Lung (tissue), 11 donors: ENCODE measurements at regions not wholly inside any gene's neighbourhood (a gene's known extent, or its start where the extent isn't known, plus 50 kb on each side); places are given as distances from the start of the nearest gene placed in this dataset.
A peak's percentile ranks its signal among the peaks of the same experiment; 100 is the strongest.

Experiments used
- ATAC-seq: fragments of 200-7000 bp; cut with Tn5 transposase; one replicate; pipeline ENCODE4 v1.9.1; 2020; ENCODE audit warnings: moderate number of reproducible peaks; ENCODE audit not compliant: insufficient read depth, low FRiP score
- DNase-seq, 3 donors: peaks; one replicate each; pipeline ENCODE4 v3.0.0-alpha.2; 2013 to 2017
- H3K27ac ChIP-seq, 2 donors: one replicate each; pipeline ENCODE4 v1.5.1; 2013; ENCODE audit warnings: mild to moderate bottlenecking in 2 of 2, moderate library complexity in 2 of 2, control low read depth in 1 of 2, inconsistent platforms in 1 of 2, low read depth in 1 of 2, low read length in 1 of 2
- H3K27me3 ChIP-seq, 3 donors: one replicate each; pipeline ENCODE4 v1.5.1; 2013; ENCODE audit warnings: low read length in 2 of 3; ENCODE audit not compliant: control insufficient read depth in 3 of 3, insufficient read depth in 3 of 3
- H3K36me3 ChIP-seq, 4 donors: one replicate each; pipeline ENCODE4 v1.5.1; 2013; ENCODE audit warnings: low read length in 4 of 4, mild to moderate bottlenecking in 1 of 4, moderate library complexity in 1 of 4; ENCODE audit not compliant: control insufficient read depth in 4 of 4, insufficient read depth in 4 of 4
- H3K4me1 ChIP-seq, 5 donors: one replicate each; pipeline ENCODE4 v1.5.1; 2013; ENCODE audit warnings: low read length in 5 of 5, mild to moderate bottlenecking in 2 of 5, moderate library complexity in 1 of 5; ENCODE audit not compliant: control insufficient read depth in 5 of 5, insufficient read depth in 5 of 5
- H3K4me3 ChIP-seq: one replicate; pipeline ENCODE4 v1.5.1; 2013; ENCODE audit warnings: mild to moderate bottlenecking, control low read depth, moderate library complexity
- H3K9ac ChIP-seq, 2 donors: one replicate each; pipeline ENCODE4 v1.5.1; 2013; ENCODE audit warnings: low read length in 2 of 2, control low read depth in 1 of 2; ENCODE audit not compliant: insufficient read depth in 1 of 2
- H3K9me3 ChIP-seq, 4 donors: one replicate each; pipeline ENCODE4 v1.5.1; 2013; ENCODE audit warnings: low read length in 3 of 4, mild to moderate bottlenecking in 1 of 4, moderate library complexity in 1 of 4; ENCODE audit not compliant: control insufficient read depth in 4 of 4, insufficient read depth in 3 of 4
- WGBS, 2 donors: extraction: QIAGEN DNeasy Blood & Tissue Kit; methylation state at CpG; one replicate each; pipeline ENCODE4 v1.1.7; 2013; 5-methylcytosine and 5-hydroxymethylcytosine counted together
- TF ChIP-seq, protein P1 (sequence below): IDR thresholded peaks from 2 replicates; pipeline ENCODE4 v1.5.1; 2012; ENCODE audit warnings: mild to moderate bottlenecking; ENCODE audit errors: control extremely low read depth, extremely low read depth
- donor health status: control.
- donor health status: control.
- donor health status: Bipolar disorder and iron deficiency.
- donor health status: healthy.
- donor health status: DM: yes; HTN: yes; CAD: no.

GRCh38 chr10:59513558-59513957 is 151.2 kb upstream of the FAM13C start:
- Histone ChIP-seq H3K27me3 (no peaks in the 10 kb centered on the region), H3K9me3 (no peaks in the 10 kb centered on the region), H3K4me1 (peaks cover 0 to 6% (median 0%) of the 10 kb centered on the region in 5 donors), H3K9ac (no peak overlapping the region), H3K27ac (no peak overlapping the region), H3K36me3 (no peaks in the 10 kb centered on the region), H3K4me3 (no peak overlapping the region)
- ATAC-seq (no peak), DNase-seq (peak in 1 of 3 donors; percentile 17)
- TF ChIP-seq, protein P1, sequence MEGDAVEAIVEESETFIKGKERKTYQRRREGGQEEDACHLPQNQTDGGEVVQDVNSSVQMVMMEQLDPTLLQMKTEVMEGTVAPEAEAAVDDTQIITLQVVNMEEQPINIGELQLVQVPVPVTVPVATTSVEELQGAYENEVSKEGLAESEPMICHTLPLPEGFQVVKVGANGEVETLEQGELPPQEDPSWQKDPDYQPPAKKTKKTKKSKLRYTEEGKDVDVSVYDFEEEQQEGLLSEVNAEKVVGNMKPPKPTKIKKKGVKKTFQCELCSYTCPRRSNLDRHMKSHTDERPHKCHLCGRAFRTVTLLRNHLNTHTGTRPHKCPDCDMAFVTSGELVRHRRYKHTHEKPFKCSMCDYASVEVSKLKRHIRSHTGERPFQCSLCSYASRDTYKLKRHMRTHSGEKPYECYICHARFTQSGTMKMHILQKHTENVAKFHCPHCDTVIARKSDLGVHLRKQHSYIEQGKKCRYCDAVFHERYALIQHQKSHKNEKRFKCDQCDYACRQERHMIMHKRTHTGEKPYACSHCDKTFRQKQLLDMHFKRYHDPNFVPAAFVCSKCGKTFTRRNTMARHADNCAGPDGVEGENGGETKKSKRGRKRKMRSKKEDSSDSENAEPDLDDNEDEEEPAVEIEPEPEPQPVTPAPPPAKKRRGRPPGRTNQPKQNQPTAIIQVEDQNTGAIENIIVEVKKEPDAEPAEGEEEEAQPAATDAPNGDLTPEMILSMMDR: no peak
- WGBS, 2 donors: 68 to 79% methylated on average over 3 of the region's 3 CpGs

GRCh38 chr10:59512951-59513350 is 150.6 kb upstream of the FAM13C start:
- Histone ChIP-seq H3K27ac (no peak overlapping the region), H3K27me3 (no peaks in the 10 kb centered on the region), H3K9ac (no peak overlapping the region), H3K9me3 (no peaks in the 10 kb centered on the region), H3K4me1 (peaks cover 0 to 2% (median 0%) of the 10 kb centered on the region in 5 donors), H3K4me3 (no peak overlapping the region), H3K36me3 (no peaks in the 10 kb centered on the region)
- DNase-seq (no peak), ATAC-seq (no peak)
- TF ChIP-seq, protein P1: no peak
- 89 to 95% methylated on average over 3 of the region's 3 CpGs for WGBS, 2 donors

- WGBS, 2 donors: 59 to 69% methylated on average over 1 of the region's 1 CpG
- ATAC-seq: no peak
- no peaks in the 10 kb centered on the region for H3K27me3 ChIP-seq
- no peaks in the 10 kb centered on the region for H3K4me1 ChIP-seq
- H3K4me3 ChIP-seq: no peak overlapping the region
- DNase-seq: no peak
- H3K9me3 ChIP-seq: no peaks in the 10 kb centered on the region
- no peak overlapping the region for H3K27ac ChIP-seq
- TF ChIP-seq, protein P1: no peak
- H3K36me3 ChIP-seq: no peaks in the 10 kb centered on the region
- H3K9ac ChIP-seq: no peak overlapping the region
Measured at GRCh38 chr10:59508956-59509355, 146.6 kb upstream of the FAM13C start.

DNA sequence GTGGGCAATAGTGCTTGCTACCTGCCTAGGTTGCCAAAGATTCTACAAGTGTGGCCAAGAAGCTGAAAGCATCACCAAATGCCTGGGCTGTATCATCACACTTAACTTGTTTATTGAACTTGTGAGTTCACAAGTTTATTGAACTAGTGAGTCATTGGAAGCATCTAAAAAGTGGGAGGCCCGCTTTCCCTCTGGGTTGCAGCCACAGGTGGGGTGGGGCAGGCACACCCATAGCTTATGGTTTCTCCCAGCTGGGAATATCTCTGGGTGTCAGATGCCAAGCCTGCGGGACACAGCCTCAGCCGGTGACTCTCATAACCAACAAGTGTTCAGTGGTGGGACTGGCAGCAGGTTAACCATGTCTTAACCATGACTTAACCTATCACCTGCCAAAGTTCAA is 145.9 kb upstream of the FAM13C start:
- ATAC-seq: no peak
- TF ChIP-seq, protein P1: no peak
- Histone ChIP-seq H3K27me3 (no peaks in the 10 kb centered on the region), H3K9ac (no peak overlapping the region), H3K27ac (no peak overlapping the region), H3K4me1 (no peaks in the 10 kb centered on the region), H3K36me3 (no peaks in the 10 kb centered on the region), H3K4me3 (no peak overlapping the region), H3K9me3 (no peaks in the 10 kb centered on the region)
- DNase-seq: no peak
- WGBS, 2 donors: 90 to 93% methylated on average over 3 of the region's 3 CpGs
